ENCODE measurements at regions not wholly inside any gene's neighbourhood (a gene's known extent, or its start where the extent isn't known, plus 50 kb on each side); places are given as distances from the start of the nearest gene placed in this dataset.
"Not testable (repeated sequence)": the region's sequence is repeated elsewhere in the genome, so short reads cannot be mapped to it uniquely, and the experiment has no call there.

DNA sequence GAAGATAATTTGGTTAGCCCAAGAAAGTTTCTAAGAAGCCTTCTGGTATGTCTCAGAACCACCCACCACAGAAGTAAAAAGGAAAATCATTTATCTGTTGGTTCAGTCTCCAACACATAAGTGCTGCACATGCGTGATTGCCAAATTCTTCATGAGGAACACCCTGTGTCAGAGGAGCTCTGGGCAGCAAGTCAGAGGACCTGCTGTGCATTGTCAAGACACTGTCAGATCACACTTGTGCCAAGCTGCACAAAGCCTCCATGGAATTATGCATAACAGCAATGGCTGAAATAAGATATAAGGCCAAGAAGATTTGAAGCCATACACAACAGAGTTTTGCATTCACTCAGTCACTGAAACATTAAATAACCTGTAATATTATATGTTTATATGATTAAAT lies 1304.7 kb upstream of the FLRT2 start:
- DNase-seq: no peak

DNA sequence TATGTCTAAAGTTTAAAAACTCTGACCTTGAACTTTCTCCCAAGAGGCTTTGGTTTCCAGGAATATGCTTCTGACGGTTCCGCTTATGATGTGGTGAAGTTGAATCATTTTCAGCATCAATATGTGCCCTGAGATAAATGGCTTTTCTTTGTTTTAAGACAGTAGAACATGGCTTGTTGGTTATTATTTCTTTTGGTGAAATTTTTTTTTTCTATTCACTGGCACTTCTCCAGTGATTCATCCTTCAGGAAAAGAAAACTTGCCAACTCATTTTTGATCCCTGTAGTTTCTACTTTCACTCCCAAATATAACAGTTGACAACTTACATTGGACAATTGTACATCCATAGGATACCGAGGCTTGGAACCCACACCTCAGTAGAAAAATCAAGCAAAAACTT lies 1301.2 kb upstream of the FLRT2 start:
- no peak for DNase-seq

GRCh38 chr14:84234281-84234680 lies 1295.7 kb upstream of the FLRT2 start:
- DNase-seq: no peak

- DNase-seq: no peak
These were observed 1293.7 kb upstream of the FLRT2 start for GRCh38 chr14:84236290-84236689.

DNA sequence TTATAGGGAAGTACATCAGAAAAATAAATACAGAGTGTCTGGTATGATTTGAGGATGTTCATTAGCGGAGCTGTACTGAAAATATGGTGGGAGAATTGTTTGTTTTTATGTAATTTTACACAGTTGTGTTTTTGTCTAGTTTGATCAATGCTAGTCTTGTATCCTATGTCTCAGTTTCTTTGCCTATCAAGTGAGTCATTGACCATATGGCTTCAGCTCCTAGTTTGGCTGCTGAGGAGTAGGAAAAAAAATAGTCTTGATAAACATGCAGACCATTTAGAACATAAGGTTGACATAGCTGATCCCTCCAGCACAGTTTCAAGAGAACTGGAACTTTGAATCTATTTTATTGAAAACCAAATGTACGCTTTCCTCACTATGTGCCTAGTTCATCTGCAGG lies 1292.1 kb upstream of the FLRT2 start:
- DNase-seq: no peak

GRCh38 chr14:84247693-84248092 lies 1282.3 kb upstream of the FLRT2 start:
- no peak for DNase-seq

DNA sequence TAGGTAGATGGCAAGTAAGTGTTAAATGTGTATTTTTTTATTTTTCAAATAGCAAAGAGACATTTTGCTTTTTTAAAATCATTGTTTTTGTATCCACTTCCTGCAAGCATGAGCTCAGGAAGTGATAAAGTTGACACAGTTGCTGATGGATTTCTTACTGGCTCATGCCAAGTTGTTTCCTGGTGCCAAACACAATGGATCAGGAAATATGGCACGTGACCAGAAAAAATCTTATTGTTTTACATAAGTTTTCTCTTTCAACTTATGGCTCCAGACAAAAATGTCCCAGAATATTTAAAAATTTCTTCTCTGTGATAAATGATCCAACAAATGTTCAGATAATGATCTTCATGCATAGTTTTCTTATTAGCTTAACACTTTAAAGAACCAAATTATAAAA lies 1279.1 kb upstream of the FLRT2 start:
- no peak for DNase-seq

- DNase-seq: no peak
These were observed 1278.4 kb upstream of the FLRT2 start for GRCh38 chr14:84251411-84252115.

GRCh38 chr14:84252706-84253105 lies 1277.2 kb upstream of the FLRT2 start:
- DNase-seq: no peak

DNA sequence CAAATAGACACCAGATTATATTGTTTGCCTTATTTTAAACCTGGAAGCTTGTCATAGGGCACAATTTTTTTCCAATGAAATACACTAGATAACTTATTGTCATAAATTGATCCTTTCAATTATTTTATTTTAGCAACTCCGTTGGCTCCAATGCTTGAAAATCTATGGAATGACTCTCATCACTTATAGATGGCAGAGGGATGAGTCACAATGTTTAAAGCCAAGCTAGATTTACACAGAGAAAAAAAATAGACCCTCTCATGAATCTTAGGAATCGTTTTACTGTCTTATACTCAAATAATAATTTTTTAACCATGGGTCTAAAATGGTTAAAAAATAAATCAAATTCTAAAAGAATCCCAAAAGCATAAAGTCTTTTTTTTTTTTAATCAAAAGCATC lies 1276.6 kb upstream of the FLRT2 start:
- no peak for DNase-seq

GRCh38 chr14:84254290-84254689 lies 1275.7 kb upstream of the FLRT2 start:
- DNase-seq: no peak

- DNase-seq: no peak
These were observed 1267.0 kb upstream of the FLRT2 start for GRCh38 chr14:84262932-84263331.

DNA sequence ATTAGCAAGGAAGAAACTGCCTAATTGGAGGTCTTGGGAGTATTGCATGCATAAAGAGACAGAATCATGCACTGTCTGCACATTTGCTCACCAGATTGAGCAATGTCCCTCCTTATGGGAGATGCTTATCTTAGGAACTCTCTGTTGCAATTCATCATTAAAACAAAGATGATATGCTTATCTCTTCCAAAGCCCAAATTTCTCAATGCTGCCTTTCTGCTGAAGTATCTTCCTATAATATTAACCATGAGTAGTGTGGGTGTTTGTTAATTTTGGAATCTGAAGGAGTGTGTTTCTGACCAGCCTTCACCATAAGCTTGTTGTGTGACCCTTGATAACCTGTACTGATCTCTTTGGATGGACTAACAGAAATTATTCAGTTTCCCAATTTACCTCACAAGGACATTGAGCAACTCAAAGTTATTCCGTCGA lies 1257.6 kb upstream of the FLRT2 start:
- DNase-seq: no peak

- DNase-seq: no peak
These were observed 1256.8 kb upstream of the FLRT2 start for GRCh38 chr14:84273181-84273580.

GRCh38 chr14:84282618-84283017 lies 1247.3 kb upstream of the FLRT2 start:
- no peak for DNase-seq

DNA sequence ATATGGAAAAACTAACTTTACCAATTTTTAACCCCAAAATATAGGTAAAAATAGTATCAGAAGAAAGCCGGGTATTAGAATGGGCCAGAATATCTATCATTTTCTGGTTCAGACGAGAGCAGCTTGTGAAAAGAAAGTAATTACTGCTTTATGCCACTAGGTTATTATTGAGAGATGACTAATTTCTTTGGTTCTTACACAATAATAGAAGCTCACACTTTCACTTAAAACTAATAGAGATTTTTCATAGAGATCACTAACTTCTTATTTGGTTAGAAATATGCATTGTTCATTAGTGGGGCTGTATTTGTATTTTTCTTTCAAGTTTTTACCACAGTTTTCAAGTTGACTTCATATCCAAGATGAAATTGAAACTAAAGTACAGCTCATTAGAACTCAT lies 1241.2 kb upstream of the FLRT2 start:
- DNase-seq: no peak

DNA sequence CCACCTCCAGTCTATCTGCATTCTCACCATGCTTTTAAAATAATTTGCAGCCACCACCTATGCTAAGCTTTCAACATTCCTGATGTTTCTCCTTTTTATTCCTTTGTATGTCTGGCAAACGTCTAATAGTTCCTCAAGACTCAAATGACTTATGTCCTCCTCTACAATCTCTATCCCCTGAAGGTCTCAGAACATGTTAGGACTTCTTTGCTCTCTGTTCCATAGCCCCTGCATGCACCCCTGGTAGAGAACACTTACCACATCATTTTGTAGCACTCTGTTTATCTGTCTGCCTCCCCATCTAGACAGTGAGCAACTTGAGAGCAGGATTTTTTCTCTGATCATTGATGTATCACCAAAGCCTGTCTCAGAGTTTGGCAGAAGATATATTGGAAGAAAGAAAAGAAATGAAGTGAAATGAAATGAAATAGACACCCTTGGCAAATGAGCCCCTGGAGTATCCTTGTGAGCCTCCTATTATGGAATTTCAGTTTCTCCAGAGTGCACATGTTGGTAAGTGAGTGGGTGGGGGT lies 1231.2 kb upstream of the FLRT2 start:
- DNase-seq: no peak

DNA sequence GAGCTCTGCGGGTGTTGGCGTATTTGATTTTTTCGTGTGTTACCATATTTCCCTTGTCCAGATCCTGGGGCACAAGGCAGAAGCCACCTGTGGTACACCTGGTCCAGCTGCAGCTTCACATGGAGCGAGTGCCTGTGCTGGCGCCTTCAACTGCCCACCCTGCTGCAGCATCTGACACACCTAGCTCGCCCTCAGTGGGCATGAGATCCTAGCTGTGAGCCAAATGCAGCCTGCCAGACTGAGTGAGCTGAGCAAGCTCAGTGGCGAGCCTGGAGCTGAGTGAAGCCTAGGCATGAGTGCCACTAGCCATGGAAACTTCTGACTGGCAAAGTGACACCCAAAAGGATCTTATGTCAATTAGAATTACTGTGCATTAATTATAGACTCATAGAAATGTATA lies 1226.8 kb upstream of the FLRT2 start:
- no peak for DNase-seq

DNA sequence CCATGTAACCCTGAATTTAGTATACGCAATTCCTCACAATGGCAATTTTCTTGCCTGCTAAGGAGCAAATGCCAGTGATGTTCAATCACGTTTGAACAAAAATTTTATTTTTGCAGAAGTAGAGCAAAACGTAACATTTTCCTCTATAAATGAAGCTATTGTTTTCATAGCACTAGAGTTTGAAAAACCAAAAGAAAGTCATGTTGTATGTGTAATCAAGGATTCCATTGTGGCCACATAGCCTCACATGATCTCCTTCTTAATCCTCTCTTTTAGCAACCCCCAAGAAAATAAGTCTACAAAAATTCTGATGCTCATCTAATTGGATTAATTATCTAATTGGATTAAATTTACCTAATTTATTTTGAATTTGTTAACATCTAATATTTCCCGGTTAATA lies 1217.4 kb upstream of the FLRT2 start:
- no peak for DNase-seq

GRCh38 chr14:84323450-84323849 lies 1206.5 kb upstream of the FLRT2 start:
- DNase-seq: no peak

GRCh38 chr14:84323978-84324377 lies 1206.0 kb upstream of the FLRT2 start:
- DNase-seq: no peak

DNA sequence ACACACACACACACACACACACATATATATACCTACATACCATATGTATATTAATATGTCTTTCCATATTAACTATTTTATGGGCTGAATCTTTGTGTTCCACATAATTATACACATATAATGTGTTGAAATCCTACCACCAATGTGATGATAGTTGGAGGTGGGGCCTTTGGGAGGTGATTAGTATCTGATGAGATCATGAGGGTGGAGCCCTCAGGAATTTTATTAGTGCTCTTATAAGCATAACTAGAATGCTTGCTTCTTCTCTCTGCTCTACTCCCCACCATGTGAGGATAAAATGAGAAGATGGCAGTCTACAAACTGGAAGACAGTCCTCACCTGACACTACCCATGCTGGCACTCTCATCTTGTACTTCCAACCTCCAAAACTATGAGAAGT lies 1193.5 kb upstream of the FLRT2 start:
- no peak for DNase-seq

DNA sequence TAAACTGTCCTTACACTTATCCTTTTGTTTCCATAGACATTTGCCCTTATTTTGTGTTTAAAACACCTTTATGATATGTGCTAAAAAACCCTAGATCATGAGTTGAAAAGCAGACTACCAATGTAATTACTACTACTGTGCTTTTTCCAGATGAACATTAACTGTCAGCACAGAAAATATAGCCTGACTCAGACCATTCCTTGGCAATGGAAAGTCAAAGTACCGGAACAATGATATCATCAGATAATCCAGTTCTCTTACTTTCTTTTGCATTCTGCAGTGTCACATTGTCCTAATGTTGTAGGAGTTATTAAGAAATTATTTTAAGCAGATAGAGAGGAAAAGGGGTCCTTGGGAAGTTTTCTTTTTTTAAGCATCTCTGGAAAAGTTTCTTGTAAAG lies 1189.0 kb upstream of the FLRT2 start:
- DNase-seq: no peak

GRCh38 chr14:84341867-84342266 lies 1188.1 kb upstream of the FLRT2 start:
- not testable (repeated sequence) for DNase-seq

Measured in amygdala (tissue), 56 donors.